Right ventricle myocardium inferior (tissue), 1 donor: ENCODE measurements at regions not wholly inside any gene's neighbourhood (a gene's known extent, or its start where the extent isn't known, plus 50 kb on each side); places are given as distances from the start of the nearest gene placed in this dataset.
"Not testable (repeated sequence)": the region's sequence is repeated elsewhere in the genome, so short reads cannot be mapped to it uniquely, and the experiment has no call there.

ENCODE experiments used
- ATAC-seq: fragments of 200-7000 bp; cut with Tn5 transposase; one replicate; pipeline ENCODE4 v1.9.1; 2020; ENCODE audit warnings: mild to moderate bottlenecking, moderate library complexity
- DNase-seq: peaks from one replicate; pipeline ENCODE4 v3.0.0; 2021; ENCODE audit errors: missing footprints
- intact Hi-C: fragments of 100-400 bp; cut with DNase I; formaldehyde crosslinking; loops from one replicate; pipeline ENCODE4 v1.11.0; 2022
- donor health status: DM: no; HTN: yes; CAD: no; lungs with severe emphysema.

- ATAC-seq: no peak
- DNase-seq: no peak
- intact Hi-C loops: no loop called here
These were observed 83.2 kb downstream of the MANEA start for GRCh38 chr6:95660544-95660943.

- DNase-seq (peak; percentile 41), ATAC-seq (no peak)
- intact Hi-C loops: no loop called here
These were observed 92.7 kb downstream of the MANEA start for GRCh38 chr6:95670011-95670463.

- ATAC-seq: no peak
- no peak for DNase-seq
These were observed 98.8 kb downstream of the MANEA start for GRCh38 chr6:95676011-95676628.

GRCh38 chr6:95679981-95680380 is 102.6 kb downstream of the MANEA start:
- no peak for DNase-seq
- ATAC-seq: no peak
- intact Hi-C loops: no loop called here

More at GRCh38 chr6:95676011-95676628, 98.8 kb downstream of the MANEA start:
- intact Hi-C loops: no loop called here

GRCh38 chr6:95681736-95682135 is 104.4 kb downstream of the MANEA start:
- DNase-seq (no peak), ATAC-seq (no peak)
- intact Hi-C loops: no loop called here

GRCh38 chr6:95682476-95682875 is 105.1 kb downstream of the MANEA start:
- ATAC-seq (no peak), DNase-seq (no peak)
- intact Hi-C loops: no loop called here

- DNase-seq: no peak
- no peak for ATAC-seq
- intact Hi-C loops: no loop called here
These were observed 108.5 kb downstream of the MANEA start for GRCh38 chr6:95685822-95686221.

- intact Hi-C loops: no loop called here
- ATAC-seq (no peak), DNase-seq (no peak)
These were observed 108.9 kb downstream of the MANEA start for GRCh38 chr6:95686272-95686671.

GRCh38 chr6:95686895-95687294 is 109.6 kb downstream of the MANEA start:
- DNase-seq: no peak
- no peak for ATAC-seq
- intact Hi-C loops: no loop called here

- DNase-seq (no peak), ATAC-seq (no peak)
- intact Hi-C loops: no loop called here
These were observed 110.5 kb downstream of the MANEA start for GRCh38 chr6:95687839-95688238.

- DNase-seq (no peak), ATAC-seq (no peak)
- intact Hi-C loops: no loop called here
These were observed 113.0 kb downstream of the MANEA start for GRCh38 chr6:95690328-95690727.

- no peak for ATAC-seq
- no peak for DNase-seq
- intact Hi-C loops: no loop called here
These were observed 115.8 kb downstream of the MANEA start for GRCh38 chr6:95693108-95693507.

- no peak for ATAC-seq
- DNase-seq: no peak
- intact Hi-C loops: no loop called here
These were observed 120.9 kb downstream of the MANEA start for GRCh38 chr6:95698271-95698670.

GRCh38 chr6:95723638-95724037 is 146.3 kb downstream of the MANEA start:
- no peak for ATAC-seq
- intact Hi-C loops: no loop called here

GRCh38 chr6:95725344-95725743 is 148.0 kb downstream of the MANEA start:
- intact Hi-C loops: no loop called here
- no peak for DNase-seq
- ATAC-seq: no peak

More at GRCh38 chr6:95723638-95724037, 146.3 kb downstream of the MANEA start:
- no peak for DNase-seq

GRCh38 chr6:95740157-95740556 is 162.8 kb downstream of the MANEA start:
- ATAC-seq: no peak
- intact Hi-C loops: no loop called here
- no peak for DNase-seq

GRCh38 chr6:95741045-95741444 is 163.7 kb downstream of the MANEA start:
- ATAC-seq (no peak), DNase-seq (no peak)
- intact Hi-C loops: no loop called here

GRCh38 chr6:95742767-95743289 is 165.5 kb downstream of the MANEA start:
- intact Hi-C loops: no loop called here
- DNase-seq (no peak), ATAC-seq (no peak)

GRCh38 chr6:95743591-95743990 is 166.3 kb downstream of the MANEA start:
- ATAC-seq (no peak), DNase-seq (no peak)
- intact Hi-C loops: no loop called here

- DNase-seq, ATAC-seq, intact Hi-C loops: not testable (repeated sequence)
These were observed 181.1 kb downstream of the MANEA start for GRCh38 chr6:95758236-95759069.
